Colonic mucosa (tissue), 4 donors: ENCODE measurements at regions not wholly inside any gene's neighbourhood (a gene's known extent, or its start where the extent isn't known, plus 50 kb on each side); places are given as distances from the start of the nearest gene placed in this dataset.

Experiments
- DNase-seq: peaks from one replicate; pipeline ENCODE4 v3.0.0-alpha.2; 2020
- H3K27ac ChIP-seq: fragments of 200-600 bp; one replicate; pipeline ENCODE4 v1.8.0; 2021
- H3K27me3 ChIP-seq: fragments of 200-600 bp; one replicate; pipeline ENCODE4 v1.8.0; 2021
- H3K36me3 ChIP-seq: fragments of 200-600 bp; one replicate; pipeline ENCODE4 v1.8.0; 2021
- H3K4me1 ChIP-seq: fragments of 200-600 bp; one replicate; pipeline ENCODE4 v1.8.0; 2021; ENCODE audit warnings: mild to moderate bottlenecking
- H3K4me3 ChIP-seq: fragments of 200-600 bp; one replicate; pipeline ENCODE4 v1.8.0; 2021
- H3K9ac ChIP-seq, 2 donors: one replicate each; pipeline ENCODE4 v1.7.0; 2013; ENCODE audit warnings: control low read depth in 2 of 2, low read depth in 2 of 2, low read length in 2 of 2
- H3K9me3 ChIP-seq: fragments of 200-600 bp; one replicate; pipeline ENCODE4 v1.8.0; 2021
- intact Hi-C: fragments of 100-400 bp; cut with DNase I; formaldehyde crosslinking; loops from one replicate; pipeline ENCODE4 v1.14.1; 2022
- TF ChIP-seq, protein P1 (sequence below): fragments of 200-600 bp; IDR thresholded peaks from one replicate; pipeline ENCODE4 v1.8.0; 2022; ENCODE audit warnings: antibody characterized with exemption, mild to moderate bottlenecking
- donor health status: healthy.
- donor health status: DM: no; HTN: no; CAD: no.
- donor health status: DM: no; HTN: no; CAD: no.

DNA sequence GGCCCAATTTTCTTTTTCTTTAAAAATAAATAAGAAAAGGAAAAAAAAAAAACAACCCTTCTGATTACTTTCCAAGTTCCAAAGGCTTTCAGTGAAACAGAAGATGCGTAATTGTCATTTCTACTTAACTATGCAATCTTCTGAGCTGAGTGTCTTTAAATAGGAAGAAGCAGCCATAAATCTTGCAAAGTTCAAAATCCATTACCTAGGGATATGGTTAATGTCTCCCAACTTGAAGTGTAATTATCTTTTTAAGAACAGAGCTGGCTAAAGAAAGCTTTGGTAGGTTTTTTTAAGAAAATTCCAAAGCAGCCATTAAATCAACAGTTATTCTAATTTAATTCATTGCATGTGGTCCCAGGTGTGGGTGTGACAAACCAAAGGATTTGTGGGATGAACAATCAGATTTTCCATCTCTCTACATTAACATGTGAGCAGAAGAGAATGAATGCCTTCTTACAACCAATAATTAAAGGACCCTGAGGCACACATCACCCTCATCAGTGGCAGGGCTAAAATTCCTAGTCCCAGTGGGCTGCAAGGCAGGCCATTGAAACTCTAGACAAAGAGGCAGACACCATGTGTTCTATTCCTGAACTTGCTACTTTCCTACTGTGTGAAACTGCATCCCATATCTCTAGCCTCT lies 419.2 kb downstream of the REEP3 start:
- no peak overlapping the region for H3K4me3 ChIP-seq
- H3K36me3 ChIP-seq, result no peaks in the 10 kb centered on the region
- intact Hi-C loops, result no loop called here
- no peaks in the 10 kb centered on the region for H3K27me3 ChIP-seq
- TF ChIP-seq, protein P1, sequence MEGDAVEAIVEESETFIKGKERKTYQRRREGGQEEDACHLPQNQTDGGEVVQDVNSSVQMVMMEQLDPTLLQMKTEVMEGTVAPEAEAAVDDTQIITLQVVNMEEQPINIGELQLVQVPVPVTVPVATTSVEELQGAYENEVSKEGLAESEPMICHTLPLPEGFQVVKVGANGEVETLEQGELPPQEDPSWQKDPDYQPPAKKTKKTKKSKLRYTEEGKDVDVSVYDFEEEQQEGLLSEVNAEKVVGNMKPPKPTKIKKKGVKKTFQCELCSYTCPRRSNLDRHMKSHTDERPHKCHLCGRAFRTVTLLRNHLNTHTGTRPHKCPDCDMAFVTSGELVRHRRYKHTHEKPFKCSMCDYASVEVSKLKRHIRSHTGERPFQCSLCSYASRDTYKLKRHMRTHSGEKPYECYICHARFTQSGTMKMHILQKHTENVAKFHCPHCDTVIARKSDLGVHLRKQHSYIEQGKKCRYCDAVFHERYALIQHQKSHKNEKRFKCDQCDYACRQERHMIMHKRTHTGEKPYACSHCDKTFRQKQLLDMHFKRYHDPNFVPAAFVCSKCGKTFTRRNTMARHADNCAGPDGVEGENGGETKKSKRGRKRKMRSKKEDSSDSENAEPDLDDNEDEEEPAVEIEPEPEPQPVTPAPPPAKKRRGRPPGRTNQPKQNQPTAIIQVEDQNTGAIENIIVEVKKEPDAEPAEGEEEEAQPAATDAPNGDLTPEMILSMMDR, result no peak
- H3K4me1 ChIP-seq, result no peaks in the 10 kb centered on the region
- H3K9ac ChIP-seq, result no peak overlapping the region
- no peak overlapping the region for H3K27ac ChIP-seq
- no peaks in the 10 kb centered on the region for H3K9me3 ChIP-seq
- DNase-seq, result no peak

DNA sequence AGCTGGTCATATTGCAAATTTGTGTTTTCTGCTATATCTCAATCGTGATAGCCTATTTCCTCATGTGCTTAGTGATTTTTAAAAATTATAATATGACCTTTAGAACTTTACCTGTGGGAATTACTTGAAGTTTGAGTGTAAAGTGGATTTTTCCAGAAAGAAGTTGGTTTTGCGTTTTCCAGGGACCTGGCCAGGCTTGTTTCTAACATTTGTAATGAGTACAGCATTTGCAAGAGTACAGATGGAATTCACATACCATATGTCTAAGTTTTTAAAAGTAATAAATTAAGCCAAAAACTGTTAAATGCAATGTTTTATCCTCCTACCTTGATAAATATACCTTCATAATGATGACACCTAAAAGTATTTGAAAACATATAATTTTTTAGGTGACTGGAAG lies 443.2 kb downstream of the REEP3 start:
- H3K4me3 ChIP-seq, result no peak overlapping the region
- no peaks in the 10 kb centered on the region for H3K36me3 ChIP-seq
- H3K9ac ChIP-seq, result no peak overlapping the region
- DNase-seq, result no peak
- intact Hi-C loops, result no loop called here
- H3K27ac ChIP-seq, result no peak overlapping the region
- no peaks in the 10 kb centered on the region for H3K9me3 ChIP-seq
- H3K4me1 ChIP-seq, result no peaks in the 10 kb centered on the region
- no peaks in the 10 kb centered on the region for H3K27me3 ChIP-seq
- TF ChIP-seq, protein P1, result no peak

DNA sequence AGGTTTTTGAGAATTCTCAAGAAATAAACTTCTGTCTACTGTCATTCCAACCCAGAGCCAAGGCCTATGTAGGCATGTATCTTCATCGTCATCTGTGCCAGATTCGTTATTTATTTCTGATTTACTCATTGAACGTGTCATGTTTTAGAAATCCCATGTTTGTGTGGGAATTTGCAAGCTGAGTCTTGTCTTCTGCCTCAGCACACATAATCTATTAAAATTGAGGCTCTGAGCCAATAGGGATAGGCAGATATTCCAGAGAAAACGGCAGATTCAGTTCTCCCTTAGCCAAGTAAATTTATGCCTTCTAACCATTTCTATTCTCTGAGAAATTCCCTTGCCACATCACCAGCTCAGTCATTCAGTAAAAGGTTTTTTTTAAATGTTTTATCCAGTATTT lies 444.6 kb downstream of the REEP3 start:
- no peaks in the 10 kb centered on the region for H3K27me3 ChIP-seq
- H3K9ac ChIP-seq, result no peak overlapping the region
- TF ChIP-seq, protein P1, result no peak
- no peaks in the 10 kb centered on the region for H3K4me1 ChIP-seq
- no peaks in the 10 kb centered on the region for H3K36me3 ChIP-seq
- no peak overlapping the region for H3K4me3 ChIP-seq
- DNase-seq, result no peak
- intact Hi-C loops, result no loop called here
- no peak overlapping the region for H3K27ac ChIP-seq
- H3K9me3 ChIP-seq, result no peaks in the 10 kb centered on the region

DNA sequence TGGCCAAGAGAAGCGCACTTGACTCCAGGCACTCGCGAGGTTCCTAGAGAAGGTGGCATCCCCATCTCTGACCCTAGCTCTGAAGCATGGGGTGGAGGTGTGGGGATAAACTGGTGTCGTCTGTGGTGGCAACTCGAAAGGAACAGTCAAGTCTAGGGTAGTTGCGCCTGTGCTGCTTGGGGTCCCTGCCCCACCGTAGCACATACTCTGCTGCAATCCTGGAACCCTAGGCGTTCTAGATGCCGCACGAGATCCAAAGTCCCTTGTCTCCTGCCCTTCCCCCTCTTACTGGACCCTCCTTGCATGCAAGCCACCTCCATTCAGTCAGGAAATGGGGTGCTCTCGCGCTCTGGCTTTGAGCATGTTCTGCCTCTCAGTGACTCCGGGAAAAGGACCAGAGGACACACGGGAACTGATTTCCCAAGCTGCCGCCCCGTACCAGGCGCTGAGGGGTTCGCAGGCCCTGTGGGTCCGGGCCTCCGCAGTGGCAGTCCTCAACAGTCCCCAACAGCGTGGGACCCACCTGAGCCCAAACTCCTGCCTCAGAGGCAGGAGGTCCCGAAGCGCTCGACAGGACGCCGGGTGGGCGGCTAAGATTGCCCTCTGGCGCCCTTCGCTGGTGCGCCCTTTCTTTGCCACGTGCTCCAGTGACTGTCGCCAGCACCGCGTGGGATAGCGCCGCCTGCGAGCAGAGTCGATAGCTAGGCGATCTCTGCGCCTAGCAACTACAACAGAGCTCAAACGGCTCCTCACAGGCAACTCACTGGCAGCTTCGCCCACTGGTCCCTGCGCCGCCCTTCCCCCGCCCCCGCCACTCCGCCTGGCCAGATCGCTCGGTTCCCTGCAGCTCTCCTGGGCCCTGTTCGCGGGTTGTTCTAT lies 452.0 kb downstream of the REEP3 start:
- no peaks in the 10 kb centered on the region for H3K9me3 ChIP-seq
- intact Hi-C loops, result no loop called here

GRCh38 chr10:63976538-63976937 lies 455.3 kb downstream of the REEP3 start:
- Histone ChIP-seq H3K9ac (no peak overlapping the region), H3K4me1 (no peaks in the 10 kb centered on the region), H3K4me3 (no peak overlapping the region), H3K9me3 (no peaks in the 10 kb centered on the region), H3K36me3 (no peaks in the 10 kb centered on the region), H3K27ac (no peak overlapping the region), H3K27me3 (no peaks in the 10 kb centered on the region)
- TF ChIP-seq, protein P1, result peak; percentile 41
- intact Hi-C loops, result loop anchor here (5.0 kb wide), 1 partner anchor 109 kb away; no protein-coding TSS in a partner anchor
- peak; percentile 34 for DNase-seq

More for the DNA sequence above, 452.0 kb downstream of the REEP3 start:
- H3K27me3 ChIP-seq, result no peaks in the 10 kb centered on the region
- no peaks in the 10 kb centered on the region for H3K4me1 ChIP-seq
- DNase-seq, result no peak
- no peak overlapping the region for H3K27ac ChIP-seq
- H3K9ac ChIP-seq, result no peak overlapping the region
- H3K4me3 ChIP-seq, result no peak overlapping the region
- no peaks in the 10 kb centered on the region for H3K36me3 ChIP-seq
- TF ChIP-seq, protein P1, result no peak
